PC-3 (cell line): ENCODE measurements at regions not wholly inside any gene's neighbourhood (a gene's known extent, or its start where the extent isn't known, plus 50 kb on each side); places are given as distances from the start of the nearest gene placed in this dataset.

ENCODE experiments used
- CTCF ChIP-seq: fragments of 300-600 bp; sonication (generic); conservative IDR thresholded peaks from 2 replicates; pipeline ENCODE4 v1.5.1; 2017; ENCODE audit warnings: antibody characterized with exemption, low read depth, mild to moderate bottlenecking, low read length
- EZH2 ChIP-seq: fragments of 300-600 bp; sonication (generic); IDR thresholded peaks from one replicate; pipeline ENCODE4 v1.6.1; 2017; ENCODE audit warnings: antibody characterized with exemption, mild to moderate bottlenecking, low read length; ENCODE audit not compliant: unreplicated experiment
- EZH2phosphoT487 ChIP-seq: fragments of 300-600 bp; sonication (generic); IDR thresholded peaks from 2 replicates; pipeline ENCODE4 v1.6.1; 2018; ENCODE audit warnings: mild to moderate bottlenecking, antibody characterized with exemption, low read length, borderline replicate concordance

- TF ChIP-seq CTCF (no peak), EZH2 (no peak), EZH2phosphoT487 (no peak)
Observed at GRCh38 chr6:169991031-169991390, 239.6 kb downstream of the ERMARD start.
